ENCODE measurements at regions not wholly inside any gene's neighbourhood (a gene's known extent, or its start where the extent isn't known, plus 50 kb on each side); places are given as distances from the start of the nearest gene placed in this dataset.

DNA sequence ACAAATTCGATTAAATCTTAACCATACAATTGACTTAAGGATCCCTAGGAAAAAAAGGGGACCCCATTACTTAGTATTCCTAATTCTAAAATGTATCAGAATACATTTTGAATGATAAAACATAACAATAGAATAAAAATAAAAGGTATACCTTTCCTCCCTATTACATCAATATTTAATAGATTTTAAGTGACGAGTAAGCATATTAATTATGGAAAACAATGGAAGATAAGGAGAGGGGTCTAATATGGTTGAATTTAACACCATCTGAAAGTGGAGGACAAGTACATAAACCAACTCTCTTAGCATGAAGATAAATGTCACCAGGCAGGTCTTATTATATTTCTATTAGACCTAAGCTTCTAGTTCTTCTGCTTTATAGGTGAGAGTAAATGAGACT is 232.1 kb downstream of the HAO1 start:
- no peak overlapping the region for H3K4me3 ChIP-seq
- no peaks in the 10 kb centered on the region for H3K4me1 ChIP-seq
- H3K9me3 ChIP-seq = no peaks in the 10 kb centered on the region
- no peaks in the 10 kb centered on the region for H3K36me3 ChIP-seq (ENCODE audit: low read depth, missing control alignments)
- TF ChIP-seq, protein P1, sequence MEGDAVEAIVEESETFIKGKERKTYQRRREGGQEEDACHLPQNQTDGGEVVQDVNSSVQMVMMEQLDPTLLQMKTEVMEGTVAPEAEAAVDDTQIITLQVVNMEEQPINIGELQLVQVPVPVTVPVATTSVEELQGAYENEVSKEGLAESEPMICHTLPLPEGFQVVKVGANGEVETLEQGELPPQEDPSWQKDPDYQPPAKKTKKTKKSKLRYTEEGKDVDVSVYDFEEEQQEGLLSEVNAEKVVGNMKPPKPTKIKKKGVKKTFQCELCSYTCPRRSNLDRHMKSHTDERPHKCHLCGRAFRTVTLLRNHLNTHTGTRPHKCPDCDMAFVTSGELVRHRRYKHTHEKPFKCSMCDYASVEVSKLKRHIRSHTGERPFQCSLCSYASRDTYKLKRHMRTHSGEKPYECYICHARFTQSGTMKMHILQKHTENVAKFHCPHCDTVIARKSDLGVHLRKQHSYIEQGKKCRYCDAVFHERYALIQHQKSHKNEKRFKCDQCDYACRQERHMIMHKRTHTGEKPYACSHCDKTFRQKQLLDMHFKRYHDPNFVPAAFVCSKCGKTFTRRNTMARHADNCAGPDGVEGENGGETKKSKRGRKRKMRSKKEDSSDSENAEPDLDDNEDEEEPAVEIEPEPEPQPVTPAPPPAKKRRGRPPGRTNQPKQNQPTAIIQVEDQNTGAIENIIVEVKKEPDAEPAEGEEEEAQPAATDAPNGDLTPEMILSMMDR (IDR thresholded peaks at IDR 0.05) = no peak
- no peak for TF ChIP-seq POLR2A (IDR thresholded peaks at IDR 0.05)
- 39 to 44% methylated on average over 2 of the region's 2 CpGs for WGBS, 2 donors
- H3K27ac ChIP-seq = no peak overlapping the region
- intact Hi-C loops (cut with DNase I; ENCODE audit: low total_unique reads) = no loop called here
- H3K27me3 ChIP-seq = no peaks in the 10 kb centered on the region
- DNase-seq = no peak

DNA sequence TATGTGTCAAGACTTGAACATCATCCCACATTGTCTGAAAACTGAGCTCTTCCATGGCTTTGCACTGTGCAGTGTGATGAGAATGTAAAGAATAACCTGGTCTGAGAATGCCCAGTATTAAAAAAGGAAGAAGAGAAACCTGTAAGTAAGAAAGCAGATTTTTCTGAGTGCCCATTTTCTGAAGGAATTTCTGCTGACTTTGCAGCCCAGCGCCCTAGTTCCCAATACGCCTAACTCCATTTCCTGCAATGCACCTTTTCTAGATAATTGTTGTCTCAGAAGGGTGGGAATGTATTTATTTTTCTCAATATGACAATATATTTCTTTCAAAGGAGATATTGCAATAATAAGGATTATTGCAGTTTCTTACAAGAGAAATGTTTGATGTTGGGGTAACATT is 231.5 kb downstream of the HAO1 start:
- TF ChIP-seq, protein P1 (IDR thresholded peaks at IDR 0.05) = no peak
- TF ChIP-seq POLR2A (IDR thresholded peaks at IDR 0.05) = no peak

DNA sequence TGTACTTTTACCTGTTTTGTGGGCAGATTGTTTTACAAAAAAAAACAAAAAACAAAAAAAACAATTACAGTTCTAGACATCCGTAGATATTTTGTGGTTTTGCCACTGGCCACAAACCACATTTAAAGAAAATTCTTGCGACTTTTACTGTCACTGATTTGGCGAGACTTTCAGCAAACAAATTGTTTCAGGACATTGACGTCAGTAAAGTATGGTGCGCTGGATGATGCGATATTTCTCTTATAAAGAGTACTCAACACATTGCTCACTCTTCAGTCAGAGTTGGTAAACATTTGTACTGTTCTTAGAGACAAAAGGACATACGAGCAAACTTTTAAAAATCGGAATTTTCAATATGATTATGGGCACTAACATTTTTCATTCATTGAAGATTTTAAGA is 229.8 kb downstream of the HAO1 start:
- DNase-seq = no peak
- no peaks in the 10 kb centered on the region for H3K27me3 ChIP-seq
- no peaks in the 10 kb centered on the region for H3K4me1 ChIP-seq
- no peaks in the 10 kb centered on the region for H3K36me3 ChIP-seq (ENCODE audit: low read depth, missing control alignments)
- TF ChIP-seq, protein P1 (IDR thresholded peaks at IDR 0.05) = no peak
- no peak for TF ChIP-seq POLR2A (IDR thresholded peaks at IDR 0.05)
- no peak overlapping the region for H3K4me3 ChIP-seq
- 87 to 93% methylated on average over 8 of the region's 8 CpGs for WGBS, 2 donors
- intact Hi-C loops (cut with DNase I; ENCODE audit: low total_unique reads) = no loop called here
- no peak overlapping the region for H3K27ac ChIP-seq
- no peaks in the 10 kb centered on the region for H3K9me3 ChIP-seq

More for the DNA sequence above, 231.5 kb downstream of the HAO1 start:
- no peaks in the 10 kb centered on the region for H3K27me3 ChIP-seq
- 91% methylated on average over 2 of the region's 2 CpGs for WGBS, 2 donors
- no peaks in the 10 kb centered on the region for H3K36me3 ChIP-seq (ENCODE audit: low read depth, missing control alignments)
- no peak for DNase-seq
- H3K9me3 ChIP-seq = no peaks in the 10 kb centered on the region
- H3K4me3 ChIP-seq = no peak overlapping the region
- no peak overlapping the region for H3K27ac ChIP-seq
- intact Hi-C loops (cut with DNase I; ENCODE audit: low total_unique reads) = no loop called here
- H3K4me1 ChIP-seq = no peaks in the 10 kb centered on the region

DNA sequence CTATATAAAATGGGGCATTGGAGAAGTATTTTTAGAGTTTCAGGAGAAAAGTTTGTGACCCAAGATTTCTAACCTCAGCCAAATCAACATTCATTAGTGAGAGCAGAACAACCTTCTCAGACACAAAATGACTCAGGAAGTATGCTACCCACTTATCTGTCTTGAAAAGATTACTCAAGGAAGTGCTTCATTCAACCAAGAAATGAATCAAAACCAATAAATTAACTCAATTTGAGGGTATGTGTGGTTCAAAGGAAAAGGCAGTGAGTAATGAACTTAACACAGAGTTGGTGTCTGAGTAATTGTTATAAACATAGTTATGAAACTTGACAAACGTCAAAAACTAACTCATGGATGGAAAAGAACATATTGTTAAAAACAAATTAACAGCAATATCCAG is 227.6 kb downstream of the HAO1 start:
- 75 to 86% methylated on average over 1 of the region's 1 CpG for WGBS, 2 donors
- intact Hi-C loops (cut with DNase I; ENCODE audit: low total_unique reads) = no loop called here

DNA sequence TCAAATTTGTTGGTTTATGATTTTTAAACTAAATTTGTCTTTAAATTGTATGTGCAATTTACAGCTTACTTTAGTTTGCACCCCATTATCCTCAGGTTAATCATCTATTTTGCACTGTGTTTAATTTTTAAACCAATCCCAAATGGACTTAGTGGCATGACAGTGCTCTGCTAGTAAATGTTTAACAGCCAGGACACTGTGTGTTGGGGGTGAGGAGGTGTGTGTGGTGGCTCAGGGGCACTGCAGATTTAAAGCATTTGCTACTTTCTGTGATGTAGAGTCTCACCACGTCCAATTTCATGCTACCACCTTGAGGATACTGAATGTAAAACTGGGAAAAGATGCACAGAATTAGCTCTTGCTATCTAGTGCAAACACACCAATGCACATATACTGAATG is 225.7 kb downstream of the HAO1 start:
- H3K4me3 ChIP-seq = no peak overlapping the region
- H3K27me3 ChIP-seq = no peaks in the 10 kb centered on the region
- H3K27ac ChIP-seq = no peak overlapping the region
- H3K4me1 ChIP-seq = no peaks in the 10 kb centered on the region
- TF ChIP-seq, protein P1 (IDR thresholded peaks at IDR 0.05) = no peak
- no peak for TF ChIP-seq POLR2A (IDR thresholded peaks at IDR 0.05)
- intact Hi-C loops (cut with DNase I; ENCODE audit: low total_unique reads) = no loop called here
- no peaks in the 10 kb centered on the region for H3K36me3 ChIP-seq (ENCODE audit: low read depth, missing control alignments)
- DNase-seq = no peak
- WGBS, 2 donors = 58 to 67% methylated on average over 1 of the region's 1 CpG
- no peaks in the 10 kb centered on the region for H3K9me3 ChIP-seq

More for the DNA sequence above, 227.6 kb downstream of the HAO1 start:
- Histone ChIP-seq H3K27ac (no peak overlapping the region), H3K27me3 (no peaks in the 10 kb centered on the region), H3K36me3 (ENCODE audit: low read depth, missing control alignments) (no peaks in the 10 kb centered on the region), H3K4me1 (no peaks in the 10 kb centered on the region), H3K9me3 (no peaks in the 10 kb centered on the region), H3K4me3 (no peak overlapping the region)
- TF ChIP-seq, protein P1 (IDR thresholded peaks at IDR 0.05) = no peak
- TF ChIP-seq POLR2A (IDR thresholded peaks at IDR 0.05) = no peak
- DNase-seq = no peak
